ENCODE measurements at regions not wholly inside any gene's neighbourhood (a gene's known extent, or its start where the extent isn't known, plus 50 kb on each side); places are given as distances from the start of the nearest gene placed in this dataset.
"Not testable (repeated sequence)": the region's sequence is repeated elsewhere in the genome, so short reads cannot be mapped to it uniquely, and the experiment has no call there.

- no peak overlapping the region for H3K4me3 ChIP-seq
- H3K27me3 ChIP-seq: no peaks in the 10 kb centered on the region
- intact Hi-C loops (cut with DNase I; ENCODE audit: low total_unique reads): no loop called here
- WGBS, 2 donors: 89 to 92% methylated on average over 3 to 16 of the region's 16 CpGs
- no peaks in the 10 kb centered on the region for H3K4me1 ChIP-seq
- TF ChIP-seq CTCF (IDR thresholded peaks at IDR 0.05) (no peak), POLR2A (IDR thresholded peaks at IDR 0.05) (no peak)
- H3K27ac ChIP-seq: no peak overlapping the region
- no peaks in the 10 kb centered on the region for H3K36me3 ChIP-seq (ENCODE audit: low read depth, missing control alignments)
- no peaks in the 10 kb centered on the region for H3K9me3 ChIP-seq
- no peak for DNase-seq
Observed at GRCh38 chr6:167402195-167402686, 77.4 kb downstream of the TTLL2 start.

GRCh38 chr6:167403427-167403826, 78.5 kb downstream of the TTLL2 start:
- no peaks in the 10 kb centered on the region for H3K27me3 ChIP-seq
- TF ChIP-seq CTCF (IDR thresholded peaks at IDR 0.05): no peak
- no peak for TF ChIP-seq POLR2A (IDR thresholded peaks at IDR 0.05)
- H3K4me1 ChIP-seq: no peaks in the 10 kb centered on the region
- DNase-seq: no peak
- no peaks in the 10 kb centered on the region for H3K9me3 ChIP-seq
- H3K36me3 ChIP-seq (ENCODE audit: low read depth, missing control alignments): no peaks in the 10 kb centered on the region
- no peak overlapping the region for H3K27ac ChIP-seq
- intact Hi-C loops (cut with DNase I; ENCODE audit: low total_unique reads): no loop called here
- no peak overlapping the region for H3K4me3 ChIP-seq
- 96 to 97% methylated on average over 4 of the region's 4 CpGs for WGBS, 2 donors

GRCh38 chr6:167404385-167405049, 79.6 kb downstream of the TTLL2 start:
- Histone ChIP-seq H3K4me3 (no peak overlapping the region), H3K27ac (no peak overlapping the region), H3K9me3 (no peaks in the 10 kb centered on the region), H3K36me3 (ENCODE audit: low read depth, missing control alignments) (no peaks in the 10 kb centered on the region), H3K4me1 (no peaks in the 10 kb centered on the region), H3K27me3 (no peaks in the 10 kb centered on the region)
- no peak for DNase-seq
- intact Hi-C loops (cut with DNase I; ENCODE audit: low total_unique reads): no loop called here
- 87 to 90% methylated on average over 17 of the region's 17 CpGs for WGBS, 2 donors
- TF ChIP-seq POLR2A (IDR thresholded peaks at IDR 0.05) (no peak), CTCF (IDR thresholded peaks at IDR 0.05) (no peak)

GRCh38 chr6:167405778-167406532, 81.1 kb downstream of the TTLL2 start:
- no peaks in the 10 kb centered on the region for H3K27me3 ChIP-seq
- no peak overlapping the region for H3K27ac ChIP-seq
- intact Hi-C loops (cut with DNase I; ENCODE audit: low total_unique reads): no loop called here
- no peak for DNase-seq
- no peaks in the 10 kb centered on the region for H3K4me1 ChIP-seq
- TF ChIP-seq CTCF (IDR thresholded peaks at IDR 0.05): no peak
- TF ChIP-seq POLR2A (IDR thresholded peaks at IDR 0.05): no peak
- no peaks in the 10 kb centered on the region for H3K36me3 ChIP-seq (ENCODE audit: low read depth, missing control alignments)
- H3K9me3 ChIP-seq: no peaks in the 10 kb centered on the region
- no peak overlapping the region for H3K4me3 ChIP-seq
- 83 to 89% methylated on average over 12 to 14 of the region's 14 CpGs for WGBS, 2 donors

GRCh38 chr6:167406533-167407238, 81.8 kb downstream of the TTLL2 start:
- H3K4me1 ChIP-seq; H3K9me3 ChIP-seq; H3K27me3 ChIP-seq; intact Hi-C loops (cut with DNase I; ENCODE audit: low total_unique reads); H3K27ac ChIP-seq; DNase-seq; H3K4me3 ChIP-seq; H3K36me3 ChIP-seq (ENCODE audit: low read depth, missing control alignments): not testable (repeated sequence)
- WGBS, 2 donors: 86 to 87% methylated on average over 16 of the region's 16 CpGs
